AG10803 (cell line): ENCODE measurements at regions not wholly inside any gene's neighbourhood (a gene's known extent, or its start where the extent isn't known, plus 50 kb on each side); places are given as distances from the start of the nearest gene placed in this dataset.

ENCODE experiments used
- DNase-seq: peaks from one replicate; pipeline ENCODE4 v3.0.0; 2010; ENCODE audit warnings: low read depth
- H3K4me3 ChIP-seq: 2 replicates; pipeline ENCODE4 v1.5.1; 2011; ENCODE audit warnings: mild to moderate bottlenecking, low read length, control low read depth
- TF ChIP-seq, protein P1 (sequence below): conservative IDR thresholded peaks from 2 replicates; pipeline ENCODE4 v1.5.1; 2011; ENCODE audit warnings: mild to moderate bottlenecking, low read length, control low read depth, inconsistent platforms

GRCh38 chr16:6274351-6274750 is 1058.3 kb upstream of the RBFOX1 start:
- TF ChIP-seq, protein P1, sequence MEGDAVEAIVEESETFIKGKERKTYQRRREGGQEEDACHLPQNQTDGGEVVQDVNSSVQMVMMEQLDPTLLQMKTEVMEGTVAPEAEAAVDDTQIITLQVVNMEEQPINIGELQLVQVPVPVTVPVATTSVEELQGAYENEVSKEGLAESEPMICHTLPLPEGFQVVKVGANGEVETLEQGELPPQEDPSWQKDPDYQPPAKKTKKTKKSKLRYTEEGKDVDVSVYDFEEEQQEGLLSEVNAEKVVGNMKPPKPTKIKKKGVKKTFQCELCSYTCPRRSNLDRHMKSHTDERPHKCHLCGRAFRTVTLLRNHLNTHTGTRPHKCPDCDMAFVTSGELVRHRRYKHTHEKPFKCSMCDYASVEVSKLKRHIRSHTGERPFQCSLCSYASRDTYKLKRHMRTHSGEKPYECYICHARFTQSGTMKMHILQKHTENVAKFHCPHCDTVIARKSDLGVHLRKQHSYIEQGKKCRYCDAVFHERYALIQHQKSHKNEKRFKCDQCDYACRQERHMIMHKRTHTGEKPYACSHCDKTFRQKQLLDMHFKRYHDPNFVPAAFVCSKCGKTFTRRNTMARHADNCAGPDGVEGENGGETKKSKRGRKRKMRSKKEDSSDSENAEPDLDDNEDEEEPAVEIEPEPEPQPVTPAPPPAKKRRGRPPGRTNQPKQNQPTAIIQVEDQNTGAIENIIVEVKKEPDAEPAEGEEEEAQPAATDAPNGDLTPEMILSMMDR: no peak
- H3K4me3 ChIP-seq: no peak overlapping the region
- no peak for DNase-seq

DNA sequence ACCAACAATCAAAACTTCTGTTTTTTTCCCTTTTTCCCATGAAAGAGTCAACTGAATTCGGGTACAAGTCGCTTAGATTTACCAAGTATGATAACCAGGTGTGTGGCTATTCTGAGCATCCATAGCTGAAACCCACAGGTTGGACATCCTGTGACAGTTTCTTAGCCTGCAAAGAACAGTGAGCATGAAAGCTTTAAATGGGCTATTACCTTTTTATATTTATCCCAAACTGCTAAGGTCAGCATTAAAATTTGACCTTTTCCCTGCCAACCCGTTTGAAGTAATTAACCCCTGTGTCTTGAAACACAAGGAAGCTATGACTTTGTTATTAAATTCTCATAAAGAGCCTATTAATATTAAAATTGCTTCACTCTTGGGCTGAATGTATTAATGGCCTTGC is 1065.0 kb upstream of the RBFOX1 start:
- TF ChIP-seq, protein P1: no peak
- no peak for DNase-seq
- H3K4me3 ChIP-seq: no peak overlapping the region

DNA sequence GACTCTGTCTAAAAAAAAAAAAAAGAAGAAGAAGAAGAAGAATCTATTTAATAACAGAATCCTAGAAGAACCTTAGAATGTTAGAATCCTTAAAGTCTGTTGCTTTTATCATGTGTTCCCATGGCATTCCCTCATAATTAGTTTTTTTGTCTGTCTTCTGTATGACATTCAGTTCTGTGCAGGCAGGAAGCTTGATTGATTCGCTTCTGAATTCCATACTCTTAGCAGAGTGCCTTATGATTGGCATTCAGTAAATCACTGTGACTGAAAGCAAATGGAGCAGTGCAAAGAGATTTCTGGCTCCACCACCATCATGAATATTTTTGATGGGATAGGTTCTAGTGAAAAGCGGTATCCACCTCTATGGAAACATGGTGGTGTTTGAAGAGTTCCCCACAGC is 1065.9 kb upstream of the RBFOX1 start:
- no peak for DNase-seq
- H3K4me3 ChIP-seq: no peak overlapping the region
- TF ChIP-seq, protein P1: no peak

DNA sequence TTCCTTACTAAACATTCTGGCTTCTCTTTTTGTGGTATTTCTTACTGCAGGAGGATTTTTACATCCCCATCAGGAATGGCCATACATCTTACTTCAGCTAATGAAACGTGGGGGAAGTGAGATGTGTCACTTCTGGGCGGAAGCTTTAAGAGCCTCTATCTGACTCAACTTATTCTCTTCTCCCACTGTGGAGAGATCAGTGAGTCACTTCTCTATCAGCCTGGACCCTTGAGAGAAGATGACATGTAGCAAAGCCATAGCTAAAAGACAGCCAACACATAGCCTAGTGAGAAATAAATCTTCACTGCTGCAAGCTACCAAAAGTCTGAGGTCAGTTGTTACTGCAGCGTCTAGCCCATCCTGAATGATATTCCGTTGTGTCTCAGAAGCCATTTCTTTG is 1066.7 kb upstream of the RBFOX1 start:
- DNase-seq: no peak
- TF ChIP-seq, protein P1: no peak
- H3K4me3 ChIP-seq: no peak overlapping the region

GRCh38 chr16:6258056-6258455 is 1074.6 kb upstream of the RBFOX1 start:
- no peak for DNase-seq
- TF ChIP-seq, protein P1: no peak

DNA sequence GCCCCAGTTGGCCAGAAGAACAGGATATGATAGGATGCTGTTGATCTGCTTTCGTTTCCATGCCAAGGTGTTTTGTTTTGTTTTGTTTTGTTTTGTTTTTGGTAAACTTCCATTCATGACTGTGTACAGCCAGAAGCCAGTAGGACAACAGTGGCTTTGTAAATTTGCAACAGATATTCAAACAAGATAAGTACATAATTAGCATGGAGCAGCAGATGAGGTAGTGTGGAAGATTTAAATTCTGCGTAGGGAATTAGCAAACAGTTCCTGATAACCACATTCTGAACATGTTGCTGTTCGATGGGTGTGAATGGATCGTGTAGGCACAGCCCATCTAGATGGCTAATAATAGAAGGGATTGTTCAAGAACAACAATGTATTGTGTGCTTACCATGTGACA is 1080.1 kb upstream of the RBFOX1 start:
- DNase-seq: no peak
- TF ChIP-seq, protein P1: no peak
- no peak overlapping the region for H3K4me3 ChIP-seq

More at GRCh38 chr16:6258056-6258455, 1074.6 kb upstream of the RBFOX1 start:
- H3K4me3 ChIP-seq: no peak overlapping the region

- TF ChIP-seq, protein P1: no peak
- H3K4me3 ChIP-seq: no peak overlapping the region
Measured at GRCh38 chr16:6250511-6250910, 1082.1 kb upstream of the RBFOX1 start.

More at GRCh38 chr16:6250511-6250910, 1082.1 kb upstream of the RBFOX1 start:
- no peak for DNase-seq
